ENCODE measurements at regions not wholly inside any gene's neighbourhood (a gene's known extent, or its start where the extent isn't known, plus 50 kb on each side); places are given as distances from the start of the nearest gene placed in this dataset.
"Not testable (repeated sequence)": the region's sequence is repeated elsewhere in the genome, so short reads cannot be mapped to it uniquely, and the experiment has no call there.

DNA sequence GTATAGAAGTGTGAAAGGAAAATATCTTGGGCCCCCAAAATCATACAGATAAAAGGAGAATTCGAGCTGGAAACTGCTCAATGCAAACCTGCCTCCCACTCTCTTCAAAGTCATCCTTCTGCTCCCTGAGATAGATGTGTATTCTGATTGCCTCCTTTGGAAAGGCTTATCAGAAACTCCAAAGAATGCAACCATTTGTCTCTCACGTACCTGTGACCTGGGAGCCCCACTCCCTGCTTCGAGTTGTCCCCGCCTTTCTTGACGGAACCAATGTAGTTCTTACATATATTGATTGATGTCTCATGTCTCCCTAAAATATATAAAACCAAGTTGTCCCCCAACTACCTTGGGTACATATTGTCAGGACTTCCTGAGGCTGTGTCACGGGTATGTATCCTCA lies 163.8 kb downstream of the DIRAS2 start:
- no peak overlapping the region for H3K4me3 ChIP-seq (ENCODE audit: low read depth, low read length)
- TF ChIP-seq, protein P1, sequence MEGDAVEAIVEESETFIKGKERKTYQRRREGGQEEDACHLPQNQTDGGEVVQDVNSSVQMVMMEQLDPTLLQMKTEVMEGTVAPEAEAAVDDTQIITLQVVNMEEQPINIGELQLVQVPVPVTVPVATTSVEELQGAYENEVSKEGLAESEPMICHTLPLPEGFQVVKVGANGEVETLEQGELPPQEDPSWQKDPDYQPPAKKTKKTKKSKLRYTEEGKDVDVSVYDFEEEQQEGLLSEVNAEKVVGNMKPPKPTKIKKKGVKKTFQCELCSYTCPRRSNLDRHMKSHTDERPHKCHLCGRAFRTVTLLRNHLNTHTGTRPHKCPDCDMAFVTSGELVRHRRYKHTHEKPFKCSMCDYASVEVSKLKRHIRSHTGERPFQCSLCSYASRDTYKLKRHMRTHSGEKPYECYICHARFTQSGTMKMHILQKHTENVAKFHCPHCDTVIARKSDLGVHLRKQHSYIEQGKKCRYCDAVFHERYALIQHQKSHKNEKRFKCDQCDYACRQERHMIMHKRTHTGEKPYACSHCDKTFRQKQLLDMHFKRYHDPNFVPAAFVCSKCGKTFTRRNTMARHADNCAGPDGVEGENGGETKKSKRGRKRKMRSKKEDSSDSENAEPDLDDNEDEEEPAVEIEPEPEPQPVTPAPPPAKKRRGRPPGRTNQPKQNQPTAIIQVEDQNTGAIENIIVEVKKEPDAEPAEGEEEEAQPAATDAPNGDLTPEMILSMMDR (IDR thresholded peaks at IDR 0.05; ENCODE audit: control insufficient read depth, extremely low read depth, insufficient read depth), result no peak
- DNase-seq (ENCODE audit: low read depth), result no peak

DNA sequence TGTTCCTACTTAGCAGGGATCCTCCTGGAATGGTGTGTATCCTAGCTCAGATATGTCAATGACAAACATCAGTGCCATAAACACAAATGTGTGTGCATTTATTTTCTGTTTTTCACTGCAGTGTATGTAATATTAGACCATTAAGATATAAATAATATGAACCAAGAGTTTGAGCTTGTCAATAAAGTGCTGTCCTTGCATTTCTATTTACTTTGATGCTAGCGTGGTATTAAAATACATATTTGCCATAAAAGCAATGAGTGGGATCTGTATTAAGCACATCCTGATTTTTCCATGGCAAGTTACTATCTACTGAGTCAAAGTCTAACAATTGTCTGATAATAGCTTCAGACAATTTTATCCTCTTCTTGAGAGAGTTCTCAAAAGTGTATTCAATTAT lies 157.6 kb downstream of the DIRAS2 start:
- H3K4me3 ChIP-seq (ENCODE audit: low read depth, low read length), result no peak overlapping the region
- TF ChIP-seq, protein P1 (IDR thresholded peaks at IDR 0.05; ENCODE audit: control insufficient read depth, extremely low read depth, insufficient read depth), result no peak
- DNase-seq (ENCODE audit: low read depth), result no peak

DNA sequence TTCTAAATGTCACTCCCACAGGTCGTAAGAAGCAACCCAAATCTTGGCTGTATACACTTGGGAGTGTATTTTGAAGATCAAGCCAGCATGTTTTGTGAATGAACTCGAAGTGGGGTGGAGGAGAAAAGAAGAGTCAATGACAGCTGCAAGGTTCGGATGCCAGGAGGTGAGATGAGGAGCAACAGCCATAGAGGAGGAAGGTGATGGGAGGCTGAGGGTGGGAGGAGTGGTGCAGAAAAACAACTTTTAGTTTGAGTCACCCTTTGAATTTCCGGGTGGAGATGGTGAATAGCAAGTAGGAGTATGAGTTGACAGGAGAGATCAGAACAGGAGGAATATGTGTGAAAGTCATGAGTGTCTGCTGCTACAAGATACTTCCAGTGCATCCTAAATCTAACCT lies 153.6 kb downstream of the DIRAS2 start:
- no peak overlapping the region for H3K4me3 ChIP-seq (ENCODE audit: low read depth, low read length)
- no peak for DNase-seq (ENCODE audit: low read depth)
- TF ChIP-seq, protein P1 (IDR thresholded peaks at IDR 0.05; ENCODE audit: control insufficient read depth, extremely low read depth, insufficient read depth), result no peak

DNA sequence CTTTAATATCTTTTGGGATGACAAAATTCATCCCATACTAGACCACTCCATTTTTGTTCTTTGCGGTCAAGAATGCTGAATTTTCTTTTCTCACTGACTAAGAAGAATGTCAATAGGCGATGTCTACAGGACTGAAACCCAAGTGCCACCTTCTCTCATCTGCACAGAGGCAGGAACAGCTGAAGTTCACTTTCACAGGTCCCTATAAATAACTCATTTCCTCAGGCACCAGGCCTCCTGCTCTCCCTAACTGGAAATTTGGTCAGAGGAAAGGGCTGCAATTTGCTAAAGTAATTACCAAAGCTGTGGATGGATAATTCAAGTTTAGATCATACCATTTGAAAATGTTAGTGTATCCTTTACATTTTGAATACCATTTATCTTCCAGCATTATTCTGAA lies 142.9 kb downstream of the DIRAS2 start:
- TF ChIP-seq, protein P1 (IDR thresholded peaks at IDR 0.05; ENCODE audit: control insufficient read depth, extremely low read depth, insufficient read depth), result no peak
- no peak for DNase-seq (ENCODE audit: low read depth)
- H3K4me3 ChIP-seq (ENCODE audit: low read depth, low read length), result no peak overlapping the region

DNA sequence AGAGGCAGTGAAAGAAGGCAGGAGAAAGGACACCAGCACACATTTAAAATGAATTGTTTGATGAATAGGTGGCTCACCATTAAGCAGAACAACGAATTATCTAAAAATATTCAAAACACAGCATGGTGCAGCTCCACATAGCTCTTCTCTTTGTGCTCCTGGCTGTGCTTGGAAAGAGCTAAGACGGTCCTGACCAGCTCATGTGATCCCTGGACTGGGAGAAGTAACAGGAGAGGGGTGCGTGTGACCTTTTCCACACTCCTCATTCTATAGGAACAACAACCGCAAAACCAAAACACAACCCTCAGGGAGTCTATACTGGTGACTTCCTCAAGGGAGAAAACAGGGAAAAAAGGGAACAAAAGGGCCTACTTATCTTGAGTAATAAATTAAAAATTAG lies 140.5 kb downstream of the DIRAS2 start:
- TF ChIP-seq, protein P1 (IDR thresholded peaks at IDR 0.05; ENCODE audit: control insufficient read depth, extremely low read depth, insufficient read depth), result no peak
- H3K4me3 ChIP-seq (ENCODE audit: low read depth, low read length), result no peak overlapping the region
- no peak for DNase-seq (ENCODE audit: low read depth)

DNA sequence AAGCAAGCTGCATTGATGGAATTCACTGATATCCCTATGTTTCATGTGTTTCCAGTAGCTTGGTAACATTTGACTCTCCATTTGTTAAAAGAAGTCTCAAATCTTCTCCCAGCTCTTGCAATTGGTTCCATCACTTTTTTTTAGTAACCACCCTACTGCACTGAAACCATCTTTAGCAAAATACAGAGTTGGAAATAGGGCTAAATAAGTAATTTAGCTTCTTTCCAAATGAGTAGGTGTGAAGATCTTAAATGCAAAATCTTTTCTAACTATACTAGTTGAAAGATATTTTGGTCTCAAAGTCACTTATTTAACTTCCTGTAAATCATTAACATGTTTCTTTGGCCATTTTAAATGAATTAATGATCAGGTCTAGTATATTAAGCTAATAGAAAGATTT lies 138.1 kb downstream of the DIRAS2 start:
- DNase-seq (ENCODE audit: low read depth), result no peak
- TF ChIP-seq, protein P1 (IDR thresholded peaks at IDR 0.05; ENCODE audit: control insufficient read depth, extremely low read depth, insufficient read depth), result no peak
- H3K4me3 ChIP-seq (ENCODE audit: low read depth, low read length), result no peak overlapping the region

DNA sequence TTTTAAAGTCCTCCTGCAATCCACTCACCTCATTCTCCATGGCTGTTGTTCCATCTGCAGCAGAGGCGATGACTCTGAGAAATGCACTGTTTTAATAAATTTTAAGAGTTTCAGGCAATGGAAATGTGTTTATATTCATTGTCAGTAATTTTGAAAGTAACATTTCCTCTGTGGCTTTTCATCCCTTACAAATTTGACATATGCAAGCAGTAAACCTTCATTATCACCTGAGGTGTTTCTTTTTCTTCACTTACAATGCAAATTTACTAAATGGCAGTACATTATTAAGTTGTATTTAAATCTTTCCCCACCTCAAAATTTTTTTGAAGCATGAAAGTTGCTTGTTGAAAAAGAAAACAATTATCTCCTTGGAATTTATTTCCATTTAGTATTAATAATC lies 136.9 kb downstream of the DIRAS2 start:
- DNase-seq (ENCODE audit: low read depth), result no peak
- no peak overlapping the region for H3K4me3 ChIP-seq (ENCODE audit: low read depth, low read length)
- TF ChIP-seq, protein P1 (IDR thresholded peaks at IDR 0.05; ENCODE audit: control insufficient read depth, extremely low read depth, insufficient read depth), result no peak

DNA sequence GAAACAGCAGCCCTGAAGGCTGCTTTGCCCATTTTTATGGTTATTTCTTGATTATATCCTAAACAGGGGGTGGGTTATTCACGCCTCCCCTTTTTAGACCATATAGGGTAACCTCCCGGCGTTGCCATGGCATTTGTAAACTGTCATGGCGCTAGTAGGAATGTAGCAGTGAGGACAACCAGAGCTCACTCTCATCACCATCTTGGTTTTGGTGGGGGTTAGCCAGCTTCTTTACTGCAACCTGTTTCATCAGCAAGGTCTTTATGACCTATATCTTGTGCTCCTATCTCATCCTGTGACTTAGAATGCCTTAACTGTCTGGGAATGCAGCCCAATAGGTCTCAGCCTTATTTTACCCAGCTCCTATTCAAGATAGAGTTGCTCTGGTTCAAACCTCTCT lies 136.2 kb downstream of the DIRAS2 start:
- DNase-seq (ENCODE audit: low read depth); H3K4me3 ChIP-seq (ENCODE audit: low read depth, low read length): not testable (repeated sequence)
